ENCODE measurements at regions not wholly inside any gene's neighbourhood (a gene's known extent, or its start where the extent isn't known, plus 50 kb on each side); places are given as distances from the start of the nearest gene placed in this dataset.

- TF ChIP-seq REST (IDR thresholded peaks at IDR 0.05; ENCODE audit: low read depth, low read length) = no peak
- TF ChIP-seq MEF2A (IDR thresholded peaks at IDR 0.05; ENCODE audit: borderline replicate concordance, low read depth) = no peak
- TF ChIP-seq RFX5 (IDR thresholded peaks at IDR 0.05; ENCODE audit: low read length) = no peak
- no peak for TF ChIP-seq FOXM1 (IDR thresholded peaks at IDR 0.05; ENCODE audit: low read depth)
- no peak for TF ChIP-seq RXRA (IDR thresholded peaks at IDR 0.05; ENCODE audit: borderline replicate concordance, low read depth)
- TF ChIP-seq GABPA (IDR thresholded peaks at IDR 0.05; ENCODE audit: low read depth) = no peak
- TF ChIP-seq RCOR1 (IDR thresholded peaks at IDR 0.05; ENCODE audit: low read length) = no peak
- no peak for TF ChIP-seq POLR2AphosphoS5 (IDR thresholded peaks at IDR 0.05; ENCODE audit: low read depth, low read length)
Measured at GRCh38 chr11:76276046-76276780, 69.9 kb upstream of the WNT11 start (continued).

DNA sequence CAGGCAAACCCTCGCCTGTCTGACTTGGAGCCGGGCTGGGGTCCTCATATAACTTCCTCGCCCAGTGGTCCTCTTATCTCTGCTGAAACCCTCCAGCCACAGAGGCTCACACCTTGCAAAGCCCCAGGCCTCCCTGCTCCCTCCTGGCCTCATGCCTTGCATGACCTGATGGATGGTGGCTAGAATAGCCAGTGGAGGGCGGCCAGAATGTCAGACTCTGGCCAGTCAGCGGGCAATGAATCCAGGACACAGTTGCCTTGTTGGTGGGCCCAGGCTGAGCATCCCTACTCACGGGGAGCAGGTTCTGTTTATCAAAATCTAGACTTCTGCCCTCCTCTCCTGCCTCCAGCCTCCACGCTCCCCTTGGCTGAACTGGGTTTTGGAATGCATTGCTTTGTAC is 69.1 kb upstream of the WNT11 start:
- no peak overlapping the region for H3K9ac ChIP-seq
- H2AFZ ChIP-seq (ENCODE audit: low read depth) = no peak overlapping the region
- no peak overlapping the region for H3K27ac ChIP-seq (ENCODE audit: low read depth in 2 of 2, low read length in 1 of 2)
- H3K36me3 ChIP-seq (replicated peaks in 1 of 2; ENCODE audit: control insufficient read depth in 1 of 2, insufficient read depth in 2 of 2, low read length in 1 of 2) = no peaks in the 10 kb centered on the region
- H4K20me1 ChIP-seq (ENCODE audit: insufficient read depth) = no peaks in the 10 kb centered on the region
- H3K9me3 ChIP-seq = no peaks in the 10 kb centered on the region
- WGBS (ENCODE audit: low lambda C conversion rate) = 55% methylated on average over 4 of the region's 7 CpGs
- 0 out of 2 replicates have a peak, but pooled peaks cover 4% of the 10 kb centered on the region for H3K27me3 ChIP-seq (ENCODE audit: insufficient read depth)
- H3K4me2 ChIP-seq = no peak overlapping the region
- H3F3A ChIP-seq (replicated peaks; ENCODE audit: insufficient read depth) = no peaks in the 10 kb centered on the region
- H3K9me2 ChIP-seq = no peaks in the 10 kb centered on the region
- no peaks in the 10 kb centered on the region; a peak in 1 of 4 replicates for H3K4me1 ChIP-seq (ENCODE audit: control insufficient read depth in 1 of 2, insufficient read depth in 2 of 2, low read depth in 1 of 2, low read length in 1 of 2)
- ChIA-PET CTCF (no interaction called here), POLR2A (no interaction called here)
- H3K79me2 ChIP-seq (ENCODE audit: insufficient read depth) = no peaks in the 10 kb centered on the region
- TF ChIP-seq, protein P1, sequence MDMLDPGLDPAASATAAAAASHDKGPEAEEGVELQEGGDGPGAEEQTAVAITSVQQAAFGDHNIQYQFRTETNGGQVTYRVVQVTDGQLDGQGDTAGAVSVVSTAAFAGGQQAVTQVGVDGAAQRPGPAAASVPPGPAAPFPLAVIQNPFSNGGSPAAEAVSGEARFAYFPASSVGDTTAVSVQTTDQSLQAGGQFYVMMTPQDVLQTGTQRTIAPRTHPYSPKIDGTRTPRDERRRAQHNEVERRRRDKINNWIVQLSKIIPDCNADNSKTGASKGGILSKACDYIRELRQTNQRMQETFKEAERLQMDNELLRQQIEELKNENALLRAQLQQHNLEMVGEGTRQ (IDR thresholded peaks at IDR 0.05; ENCODE audit: borderline replicate concordance, low read depth, low read length) = no peak
- TF ChIP-seq CTCF (IDR thresholded peaks at IDR 0.05) (no peak), MXI1 (IDR thresholded peaks at IDR 0.05; ENCODE audit: low read depth, low read length) (no peak), GATA2 (CRISPR knock-in tag; IDR thresholded peaks at IDR 0.05) (no peak), TEAD4 (IDR thresholded peaks at IDR 0.05; ENCODE audit: borderline replicate concordance, insufficient read depth) (no peak)
- no peak overlapping the region for H3K4me3 ChIP-seq (ENCODE audit: low read depth in 2 of 2, low read length in 1 of 2)
- DNase-seq = no peak
